Activated CD8-positive, alpha-beta T cell treated with anti-CD3 and anti-CD28 coated beads, Interleukin-2, amount 10 ng/mL, durations not matched to agents 7 days and 5 days (primary cell): ENCODE measurements at regions not wholly inside any gene's neighbourhood (a gene's known extent, or its start where the extent isn't known, plus 50 kb on each side); places are given as distances from the start of the nearest gene placed in this dataset.

Experiments used
- ATAC-seq: fragments of 150-1000 bp; cut with Tn5 transposase; one replicate; pipeline ENCODE4 v1.10.0; 2021; ENCODE audit warnings: moderate library complexity
- CTCF ChIA-PET: fragments of 350-600 bp; sonication (Branson Sonifier 250); formaldehyde crosslinking; loops from one replicate; lab custom pipeline; 2021; ENCODE audit warnings: antibody characterized with exemption; lab: Charles Lee
- POLR2A ChIA-PET: fragments of 350-600 bp; sonication (Branson Sonifier 250); formaldehyde crosslinking; loops from one replicate; lab custom pipeline; 2021; ENCODE audit warnings: antibody characterized with exemption; lab: Charles Lee
- DNase-seq: peaks from one replicate; pipeline ENCODE4 v3.0.0-alpha.2; 2020
- H3K27ac Mint-ChIP-seq: one replicate; pipeline ENCODE4 v1.8.0; 2021; ENCODE audit warnings: mild to moderate bottlenecking, mixed read lengths
- H3K27me3 Mint-ChIP-seq: one replicate; pipeline ENCODE4 v1.8.0; 2021; ENCODE audit warnings: low read depth, mixed read lengths
- H3K36me3 Mint-ChIP-seq: one replicate; pipeline ENCODE4 v1.8.0; 2021; ENCODE audit warnings: low read depth, mixed read lengths
- H3K4me1 Mint-ChIP-seq: one replicate; pipeline ENCODE4 v1.8.0; 2021; ENCODE audit warnings: low read depth, mixed read lengths
- H3K4me3 Mint-ChIP-seq: one replicate; pipeline ENCODE4 v1.8.0; 2021; ENCODE audit warnings: mild to moderate bottlenecking, mixed read lengths
- H3K9me3 Mint-ChIP-seq: one replicate; pipeline ENCODE4 v1.8.0; 2022; ENCODE audit warnings: mixed read lengths; ENCODE audit not compliant: insufficient read depth

DNA sequence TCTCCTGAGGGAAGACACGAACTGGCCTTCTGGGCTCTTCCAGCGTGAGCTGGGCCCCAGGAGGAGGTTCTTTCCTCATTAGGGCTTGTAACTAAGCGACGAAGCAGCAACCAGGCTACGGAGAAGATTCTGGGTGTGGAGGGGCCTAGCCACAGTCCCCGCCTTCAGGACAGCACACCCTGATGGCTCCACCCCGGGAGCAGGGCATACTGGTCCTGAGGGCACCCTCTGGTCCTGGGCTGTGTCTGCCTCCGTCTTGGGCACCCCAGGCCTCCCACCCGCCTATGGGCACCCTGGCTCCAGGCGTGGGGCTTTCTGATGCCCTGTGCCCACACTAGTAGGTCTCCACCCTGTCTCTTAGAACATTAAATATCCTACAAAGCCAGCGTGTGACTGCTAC, 136.4 kb downstream of the OLFM1 start:
- Mint-ChIP-seq H3K36me3 (no peaks in the 10 kb centered on the region), H3K27ac (no peak overlapping the region), H3K4me1 (no peaks in the 10 kb centered on the region), H3K9me3 (no peaks in the 10 kb centered on the region), H3K27me3 (no peaks in the 10 kb centered on the region), H3K4me3 (no peak overlapping the region)
- ChIA-PET POLR2A (no interaction called here), CTCF (no interaction called here)
- ATAC-seq (no peak), DNase-seq (no peak)

DNA sequence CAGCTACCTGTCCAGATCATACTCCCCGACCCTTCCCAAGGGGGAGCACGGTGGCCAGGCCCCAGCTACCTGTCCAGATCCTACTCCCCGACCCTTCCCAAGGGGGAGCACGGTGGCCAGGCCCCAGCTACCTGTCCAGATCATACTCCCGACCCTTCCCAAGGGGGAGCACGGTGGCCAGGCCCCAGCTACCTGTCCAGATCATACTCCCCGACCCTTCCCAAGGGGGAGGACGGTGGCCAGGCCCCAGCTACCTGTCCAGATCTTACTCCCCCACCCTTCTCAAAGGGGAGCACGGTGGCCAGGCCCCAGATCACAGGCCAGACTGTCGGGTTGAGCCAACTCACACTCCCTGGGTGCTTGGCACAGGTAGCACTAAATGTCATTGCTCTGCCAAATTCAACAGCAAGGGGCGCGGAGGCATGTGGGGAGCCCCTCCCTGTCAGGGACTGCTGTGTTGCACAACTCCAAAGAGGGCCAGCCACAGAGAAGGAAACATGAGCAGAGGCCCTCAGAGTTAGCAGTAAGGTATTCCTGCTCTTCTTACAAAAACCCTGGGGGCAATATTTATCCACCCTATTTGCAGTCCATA, 136.9 kb downstream of the OLFM1 start:
- ATAC-seq (no peak), DNase-seq (no peak)
- no peaks in the 10 kb centered on the region for H3K9me3 Mint-ChIP-seq
- CTCF ChIA-PET = no interaction called here
- H3K4me1 Mint-ChIP-seq = no peaks in the 10 kb centered on the region
- no peaks in the 10 kb centered on the region for H3K36me3 Mint-ChIP-seq
- H3K4me3 Mint-ChIP-seq = no peak overlapping the region
- POLR2A ChIA-PET = no interaction called here
- no peaks in the 10 kb centered on the region for H3K27me3 Mint-ChIP-seq
- H3K27ac Mint-ChIP-seq = no peak overlapping the region

DNA sequence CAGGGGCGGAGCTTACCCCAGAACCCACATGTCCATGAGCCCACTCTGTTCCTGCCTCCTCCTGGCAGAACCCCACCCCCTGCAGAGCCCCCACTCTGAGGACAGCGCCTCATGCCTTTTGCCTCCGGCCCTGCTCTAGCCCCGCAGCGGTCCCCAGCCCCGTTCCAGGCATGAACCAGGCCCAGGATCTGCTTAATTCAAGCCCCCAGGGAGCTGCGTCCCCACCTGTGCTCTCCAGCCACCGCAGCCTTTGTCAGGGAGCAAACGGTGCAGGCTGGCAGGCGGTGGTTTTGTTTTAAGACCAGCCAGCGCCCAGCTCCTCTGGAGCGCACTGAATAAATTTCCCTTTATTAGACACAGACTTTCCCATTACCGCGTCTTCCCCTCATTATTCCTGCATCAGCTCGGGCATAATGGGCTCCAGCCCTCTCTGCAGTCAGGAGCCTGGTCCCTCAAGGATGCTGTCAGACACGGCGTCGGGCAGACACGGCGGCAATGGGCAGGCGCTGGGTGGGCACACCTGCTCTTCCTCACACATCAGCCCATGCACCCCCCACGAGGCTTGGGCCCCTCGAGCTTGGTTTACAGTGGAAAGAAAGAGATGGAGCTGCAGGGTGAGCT, 137.6 kb downstream of the OLFM1 start:
- Mint-ChIP-seq H3K27ac (no peak overlapping the region), H3K9me3 (no peaks in the 10 kb centered on the region), H3K4me3 (no peak overlapping the region), H3K27me3 (no peaks in the 10 kb centered on the region), H3K36me3 (no peaks in the 10 kb centered on the region), H3K4me1 (no peaks in the 10 kb centered on the region)
- POLR2A ChIA-PET = no interaction called here
- CTCF ChIA-PET = no interaction called here
- ATAC-seq (no peak), DNase-seq (no peak)

DNA sequence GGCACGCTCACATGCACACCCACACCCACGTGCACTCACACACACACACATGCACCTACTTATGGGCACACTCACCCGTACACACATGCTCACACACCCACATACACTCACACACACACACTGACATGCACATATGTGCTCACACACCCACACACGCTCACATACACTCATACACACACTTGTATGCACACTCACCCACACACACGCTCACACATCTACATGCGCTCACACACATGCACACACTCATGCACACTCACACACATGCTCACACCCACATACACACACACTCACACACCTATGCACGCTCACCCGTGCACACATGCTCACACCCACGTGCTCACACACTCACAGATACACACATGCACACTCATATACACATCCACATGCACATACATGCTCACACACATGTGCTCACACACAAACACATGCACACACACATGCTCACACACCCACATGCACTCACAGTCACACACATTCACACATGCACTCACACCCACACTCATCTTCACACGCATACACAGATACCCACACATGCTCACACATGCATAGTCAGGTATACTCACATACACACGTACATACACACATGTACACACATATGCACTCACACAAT, 138.3 kb downstream of the OLFM1 start:
- Mint-ChIP-seq H3K9me3 (no peaks in the 10 kb centered on the region), H3K36me3 (no peaks in the 10 kb centered on the region), H3K27me3 (no peaks in the 10 kb centered on the region), H3K4me1 (no peaks in the 10 kb centered on the region), H3K27ac (no peak overlapping the region), H3K4me3 (no peak overlapping the region)
- DNase-seq (no peak), ATAC-seq (no peak)
- CTCF ChIA-PET = no interaction called here
- POLR2A ChIA-PET = no interaction called here

DNA sequence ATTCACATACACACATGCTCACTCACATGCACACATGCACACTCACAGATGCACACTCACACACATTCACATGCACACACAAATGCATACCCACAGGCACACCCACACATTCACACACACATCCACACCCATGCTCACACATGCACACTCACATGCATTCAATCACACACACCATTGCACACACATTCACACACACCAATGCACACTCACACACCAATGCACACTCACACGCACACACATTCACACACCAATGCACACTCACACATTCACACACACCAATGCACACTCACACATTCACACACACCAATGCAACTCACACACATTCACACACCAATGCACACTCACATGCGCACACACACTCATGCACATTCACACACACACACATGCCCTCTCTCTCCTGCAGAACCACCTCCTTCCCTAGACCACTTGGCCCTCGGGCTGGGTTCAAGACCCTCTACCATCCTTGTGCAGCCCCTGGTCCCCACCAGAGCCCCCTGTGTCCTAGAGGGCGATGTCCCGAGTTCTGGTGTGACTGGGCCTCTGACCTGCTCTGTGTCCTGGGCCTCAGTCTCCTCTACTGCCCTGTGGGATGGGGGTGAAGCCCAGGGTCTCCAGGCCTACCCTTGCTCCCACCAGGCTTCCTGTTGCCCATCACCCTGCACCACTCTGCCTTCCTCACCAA, 139.0 kb downstream of the OLFM1 start:
- Mint-ChIP-seq H3K4me3 (no peak overlapping the region), H3K36me3 (no peaks in the 10 kb centered on the region), H3K27me3 (no peaks in the 10 kb centered on the region), H3K27ac (no peak overlapping the region), H3K9me3 (no peaks in the 10 kb centered on the region), H3K4me1 (no peaks in the 10 kb centered on the region)
- CTCF ChIA-PET = no interaction called here
- DNase-seq = no peak
- POLR2A ChIA-PET = no interaction called here
- no peak for ATAC-seq

DNA sequence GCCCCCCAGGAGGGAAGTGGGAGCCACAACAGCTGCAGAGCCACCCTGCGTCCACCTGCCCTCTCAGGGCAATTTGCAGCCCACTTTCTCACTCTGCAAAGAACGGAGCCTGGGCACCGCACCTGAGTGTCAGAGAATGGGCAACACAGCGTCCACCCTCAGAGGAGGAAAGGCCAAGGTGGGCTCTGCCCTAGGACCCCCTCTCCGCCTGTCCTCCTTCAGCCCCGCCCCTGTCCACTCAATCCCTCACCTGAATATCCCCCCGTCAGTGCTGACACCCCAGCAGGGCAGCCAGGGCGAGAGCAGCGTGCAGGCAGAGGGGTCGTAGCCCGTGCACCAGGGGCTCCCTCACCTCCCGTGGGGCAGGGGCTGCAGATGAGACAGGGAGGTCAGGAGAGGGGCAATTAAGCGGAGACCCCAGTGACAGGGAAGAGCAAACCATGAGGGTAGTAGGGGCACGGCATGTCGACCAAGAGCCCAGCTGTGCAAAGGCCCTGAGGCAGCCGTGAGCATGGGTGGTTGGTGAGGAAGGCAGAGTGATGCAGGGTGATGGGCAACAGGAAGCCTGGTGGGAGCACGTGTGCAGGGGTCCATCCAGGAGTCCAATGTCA, 140.3 kb downstream of the OLFM1 start:
- no peaks in the 10 kb centered on the region for H3K4me1 Mint-ChIP-seq
- CTCF ChIA-PET = no interaction called here
- POLR2A ChIA-PET = no interaction called here

DNA sequence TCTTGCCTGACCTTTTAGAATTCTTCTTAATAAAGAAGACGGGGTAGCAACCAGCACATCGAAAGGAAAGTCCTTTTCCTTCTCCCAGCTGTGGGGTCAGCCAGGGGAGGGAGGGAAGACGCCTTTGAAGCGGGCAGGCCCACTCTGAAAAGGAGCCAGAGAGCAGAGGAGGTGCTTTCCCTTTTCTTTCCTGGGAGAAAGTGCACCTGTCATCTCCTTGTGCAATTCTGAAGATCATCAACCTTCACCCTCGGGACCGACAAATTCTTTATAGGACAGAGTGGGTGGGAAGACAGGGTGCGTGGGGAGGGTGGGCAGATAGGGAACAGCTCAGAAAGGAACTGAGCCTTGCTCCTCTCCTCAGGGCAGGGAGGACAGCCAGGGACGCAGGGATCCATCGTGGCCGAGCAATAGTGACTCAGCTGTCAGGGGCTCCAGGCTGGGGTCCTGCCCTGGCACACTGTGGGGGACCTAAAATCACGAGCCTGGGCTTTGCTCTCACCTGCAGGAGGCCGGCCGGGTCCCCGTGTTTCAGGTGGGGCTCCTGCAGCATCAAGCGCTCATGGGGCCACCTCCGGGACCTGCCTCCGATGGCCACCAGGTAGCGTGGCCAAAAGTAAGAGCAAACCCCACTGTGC, 141.0 kb downstream of the OLFM1 start:
- Mint-ChIP-seq H3K27ac (no peak overlapping the region), H3K4me3 (no peak overlapping the region), H3K9me3 (no peaks in the 10 kb centered on the region), H3K27me3 (peaks cover 2% of the 10 kb centered on the region), H3K4me1 (no peaks in the 10 kb centered on the region), H3K36me3 (no peaks in the 10 kb centered on the region)
- ChIA-PET CTCF (no interaction called here), POLR2A (no interaction called here)
- DNase-seq (no peak), ATAC-seq (no peak)

More for the DNA sequence above, 140.3 kb downstream of the OLFM1 start:
- no peak for DNase-seq
- Mint-ChIP-seq H3K27ac (no peak overlapping the region), H3K4me3 (no peak overlapping the region), H3K36me3 (no peaks in the 10 kb centered on the region), H3K27me3 (peaks cover 2% of the 10 kb centered on the region), H3K9me3 (no peaks in the 10 kb centered on the region)
- ATAC-seq = no peak

DNA sequence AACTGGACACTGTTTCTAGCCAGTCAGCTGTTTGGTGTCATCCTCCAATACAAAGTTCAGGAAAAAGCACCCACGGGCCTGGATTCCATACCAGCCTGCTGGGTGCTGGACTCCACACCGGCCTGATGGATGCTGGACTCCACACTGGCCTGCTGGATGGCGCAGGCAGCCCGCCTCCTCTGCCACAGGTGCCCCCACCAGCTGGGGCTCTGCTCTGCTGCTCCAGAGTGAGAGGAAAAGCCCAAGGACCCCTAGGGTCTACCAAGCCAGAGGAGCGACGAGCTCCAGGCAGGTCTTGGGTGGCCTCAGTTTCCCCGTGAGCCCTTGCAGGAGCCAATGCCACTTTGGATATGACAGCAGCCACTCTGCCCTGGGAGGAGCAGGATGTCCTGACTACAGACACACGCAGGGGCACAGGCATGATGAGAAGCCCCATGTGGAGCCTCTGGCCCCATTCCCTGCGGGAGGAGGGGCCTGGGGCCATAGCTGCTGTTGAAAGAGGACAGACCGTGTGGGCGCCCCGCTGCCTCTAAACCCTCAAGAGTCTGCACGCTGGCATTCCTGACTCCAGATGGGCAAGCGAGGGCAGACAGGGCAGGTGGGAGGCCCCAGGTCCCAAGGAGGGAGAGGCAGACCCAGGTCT, 141.6 kb downstream of the OLFM1 start:
- ChIA-PET POLR2A (no interaction called here), CTCF (no interaction called here)
- no peak overlapping the region for H3K27ac Mint-ChIP-seq
- ATAC-seq = no peak
- H3K27me3 Mint-ChIP-seq = peaks cover 2% of the 10 kb centered on the region
- H3K9me3 Mint-ChIP-seq = no peaks in the 10 kb centered on the region
- H3K4me1 Mint-ChIP-seq = no peaks in the 10 kb centered on the region
- DNase-seq = no peak
- H3K4me3 Mint-ChIP-seq = no peak overlapping the region
- no peaks in the 10 kb centered on the region for H3K36me3 Mint-ChIP-seq

DNA sequence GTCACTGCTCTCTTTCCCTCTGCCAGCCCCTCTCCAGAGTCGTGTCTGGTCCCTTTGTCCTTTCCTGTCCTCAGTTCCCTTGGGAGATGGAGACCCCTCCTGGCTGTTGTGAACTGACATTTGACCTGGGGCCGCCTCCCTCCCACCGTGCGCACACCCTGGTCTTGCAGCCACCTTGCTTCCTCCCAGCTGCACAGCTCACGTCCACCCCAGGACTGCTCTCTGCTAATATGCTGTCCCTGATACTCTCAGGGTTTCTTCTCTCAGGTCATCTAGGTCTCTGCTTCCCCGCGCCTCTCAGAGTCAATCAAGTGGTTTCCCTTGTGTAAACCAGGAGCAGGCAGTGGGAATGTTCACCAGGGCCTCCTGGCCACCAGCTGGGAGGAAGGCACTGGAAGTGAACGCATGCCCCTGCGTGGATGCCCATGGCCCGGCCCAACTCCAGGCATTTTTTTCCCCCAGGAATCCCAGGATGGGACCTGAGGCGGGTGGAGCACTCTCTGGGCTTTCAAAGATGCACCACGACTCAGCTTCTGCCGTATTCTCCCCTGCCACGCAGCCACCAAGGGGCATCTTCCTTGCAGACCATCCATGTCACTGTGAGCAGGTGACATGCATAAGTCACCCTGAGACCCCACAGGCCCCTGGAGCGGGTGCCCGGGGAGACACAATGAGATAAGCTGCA, 142.4 kb downstream of the OLFM1 start:
- no peak overlapping the region for H3K4me3 Mint-ChIP-seq
- DNase-seq (no peak), ATAC-seq (no peak)
- no peak overlapping the region for H3K27ac Mint-ChIP-seq
- H3K27me3 Mint-ChIP-seq = peaks cover 2% of the 10 kb centered on the region
- H3K36me3 Mint-ChIP-seq = no peaks in the 10 kb centered on the region
- POLR2A ChIA-PET = no interaction called here
- CTCF ChIA-PET = no interaction called here
- no peaks in the 10 kb centered on the region for H3K9me3 Mint-ChIP-seq
- no peaks in the 10 kb centered on the region for H3K4me1 Mint-ChIP-seq

DNA sequence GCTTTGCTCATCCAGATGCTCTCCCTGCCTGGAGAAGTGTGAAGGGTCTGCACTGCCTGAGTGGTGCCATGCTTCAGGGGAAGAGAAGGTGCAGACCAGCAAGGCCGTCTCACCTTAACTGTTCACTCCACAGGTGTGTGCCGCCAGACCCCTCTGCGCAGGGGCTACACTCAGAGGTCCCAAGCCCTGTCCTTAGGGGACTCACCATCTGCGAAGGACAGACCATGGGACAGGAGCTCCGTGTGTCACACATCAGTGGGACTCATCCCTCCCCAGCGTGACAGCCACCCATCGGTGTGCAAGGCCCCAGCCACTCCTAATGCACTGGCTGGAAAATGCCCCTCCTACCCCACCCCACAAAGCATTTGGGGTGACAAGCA, 142.9 kb downstream of the OLFM1 start:
- peaks cover 2% of the 10 kb centered on the region for H3K27me3 Mint-ChIP-seq
- H3K4me3 Mint-ChIP-seq = no peak overlapping the region
- H3K36me3 Mint-ChIP-seq = no peaks in the 10 kb centered on the region
- no peaks in the 10 kb centered on the region for H3K4me1 Mint-ChIP-seq
- CTCF ChIA-PET = no interaction called here
- no peaks in the 10 kb centered on the region for H3K9me3 Mint-ChIP-seq
- ATAC-seq = no peak
- H3K27ac Mint-ChIP-seq = no peak overlapping the region
- POLR2A ChIA-PET = no interaction called here
- no peak for DNase-seq

DNA sequence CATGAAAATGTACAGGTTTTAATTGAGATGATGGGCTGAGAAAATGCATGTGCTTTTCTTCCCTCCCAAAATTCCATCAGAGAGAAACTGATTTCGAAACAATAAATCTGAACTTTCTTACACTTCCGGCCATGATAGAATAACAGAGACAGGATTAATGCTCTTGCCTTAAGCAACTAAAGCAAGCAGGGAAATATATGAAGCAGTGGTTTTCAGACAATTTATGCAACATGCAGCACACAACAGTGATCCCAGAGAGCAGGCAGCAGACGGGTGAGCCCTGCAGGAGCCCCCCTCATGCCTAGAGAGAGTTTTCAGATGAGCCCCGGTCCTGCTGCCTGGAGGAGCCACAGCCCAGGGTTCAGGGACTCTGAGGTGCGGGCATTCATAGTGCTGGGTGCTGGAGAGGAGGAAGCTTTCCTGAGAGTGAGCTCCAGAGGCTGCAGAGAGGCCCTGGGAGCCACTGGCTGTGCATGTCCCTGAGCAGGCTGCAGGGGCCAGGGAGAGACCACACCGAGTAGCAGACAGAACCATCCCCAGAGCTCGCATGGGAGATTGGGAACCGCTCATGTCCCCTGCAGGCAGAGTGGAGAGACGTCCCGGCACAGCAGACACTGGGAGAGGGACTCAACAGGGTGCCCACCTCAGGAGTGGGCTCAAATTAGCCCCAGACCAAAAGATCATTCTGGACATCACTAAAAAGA, 143.5 kb downstream of the OLFM1 start:
- Mint-ChIP-seq H3K27me3 (peaks cover 2% of the 10 kb centered on the region), H3K4me3 (no peak overlapping the region), H3K9me3 (no peaks in the 10 kb centered on the region), H3K4me1 (no peaks in the 10 kb centered on the region), H3K27ac (no peak overlapping the region), H3K36me3 (no peaks in the 10 kb centered on the region)
- no peak for DNase-seq
- ChIA-PET POLR2A (no interaction called here), CTCF (no interaction called here)
- no peak for ATAC-seq
